ENCODE measurements at regions not wholly inside any gene's neighbourhood (a gene's known extent, or its start where the extent isn't known, plus 50 kb on each side); places are given as distances from the start of the nearest gene placed in this dataset.

DNA sequence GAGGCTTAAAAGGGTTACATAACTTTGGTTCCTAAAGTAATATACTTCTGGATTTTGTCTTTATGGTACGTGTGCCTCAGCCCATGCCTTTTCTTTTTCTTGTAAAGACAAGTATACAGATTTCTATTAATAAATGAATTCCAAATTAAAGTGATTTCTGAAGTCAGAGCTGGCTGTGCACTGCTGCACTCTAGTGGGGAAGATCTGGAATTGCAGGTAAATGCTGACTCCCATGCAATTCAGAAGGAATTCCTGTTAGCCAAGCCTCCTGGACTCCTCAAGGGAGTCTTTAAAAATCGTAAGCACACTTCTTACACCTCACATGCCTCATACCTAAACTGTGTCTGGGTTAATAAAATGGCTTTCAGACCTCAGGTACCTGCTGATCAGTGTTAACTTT, 118.4 kb upstream of the SLC7A1 start:
- DNase-seq (ENCODE audit: low read depth): no peak

DNA sequence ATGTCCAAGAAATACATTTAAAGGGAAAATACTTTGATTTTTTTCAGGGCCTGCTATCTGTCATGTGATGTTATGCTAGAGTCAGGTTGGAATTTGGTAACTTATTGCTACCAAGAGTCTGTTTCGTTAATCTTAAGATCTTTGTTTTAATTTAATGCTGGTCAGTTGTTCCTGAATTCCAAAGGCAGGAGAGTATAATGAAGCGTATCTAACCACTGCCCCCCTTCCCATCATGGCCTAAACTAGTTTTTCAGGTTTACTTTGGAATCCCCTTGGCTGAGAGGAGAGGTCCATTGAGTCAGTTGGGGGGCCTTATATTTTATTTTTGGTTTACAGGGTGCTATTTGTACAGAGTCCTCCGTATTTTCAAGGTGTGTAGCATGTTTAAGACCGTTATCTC, 116.3 kb upstream of the SLC7A1 start:
- DNase-seq (ENCODE audit: low read depth): no peak

DNA sequence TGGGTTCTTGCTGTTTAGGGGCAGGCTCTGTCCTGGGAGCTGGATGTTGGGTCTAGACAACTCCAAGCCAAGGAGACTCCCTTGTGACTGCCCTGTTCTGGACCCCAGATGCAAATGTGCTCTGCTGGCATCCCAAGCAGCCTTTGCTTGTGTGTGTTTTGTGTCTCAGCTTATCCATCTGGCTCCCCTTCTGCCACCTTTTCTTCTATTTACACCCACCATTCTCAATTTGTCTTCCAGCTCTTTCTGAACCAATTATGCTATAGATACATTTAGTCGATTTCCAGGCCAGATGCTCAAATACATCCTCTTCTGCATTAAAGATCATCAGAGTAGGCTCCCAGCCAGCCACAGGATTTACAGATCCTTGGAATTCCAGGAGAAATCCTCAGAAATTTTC, 115.0 kb upstream of the SLC7A1 start:
- DNase-seq (ENCODE audit: low read depth): no peak

DNA sequence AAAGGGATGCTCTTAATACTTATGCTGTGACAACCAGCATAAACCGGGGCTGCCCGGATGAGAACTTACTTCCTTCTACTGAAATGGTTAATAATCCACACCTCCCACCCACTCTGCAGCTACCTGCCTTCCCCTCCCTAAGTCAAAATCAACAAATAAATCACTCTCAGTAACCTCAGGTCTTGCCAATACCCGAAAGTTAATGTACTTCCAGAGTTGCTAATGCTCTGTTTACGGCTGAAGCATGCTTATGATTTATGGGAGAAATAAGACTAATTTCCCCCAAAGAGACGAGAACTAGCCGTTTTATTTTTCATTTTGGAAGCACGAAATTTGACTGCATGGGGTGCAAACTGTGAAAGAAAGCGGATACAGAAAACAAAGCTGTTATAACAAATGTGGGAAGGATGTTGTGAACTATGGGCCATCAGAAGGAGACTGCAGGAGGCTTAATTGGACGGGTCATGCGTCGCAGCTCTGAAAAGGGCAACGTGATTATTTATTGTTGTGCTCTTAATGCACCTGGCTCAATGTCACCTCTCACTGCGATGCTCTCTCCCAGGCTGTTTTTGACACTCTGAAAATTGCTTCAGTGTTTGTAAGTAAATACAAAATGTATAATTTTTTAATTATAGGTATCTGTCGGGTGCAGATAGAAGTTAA, 114.0 kb upstream of the SLC7A1 start:
- DNase-seq (ENCODE audit: low read depth): no peak

DNA sequence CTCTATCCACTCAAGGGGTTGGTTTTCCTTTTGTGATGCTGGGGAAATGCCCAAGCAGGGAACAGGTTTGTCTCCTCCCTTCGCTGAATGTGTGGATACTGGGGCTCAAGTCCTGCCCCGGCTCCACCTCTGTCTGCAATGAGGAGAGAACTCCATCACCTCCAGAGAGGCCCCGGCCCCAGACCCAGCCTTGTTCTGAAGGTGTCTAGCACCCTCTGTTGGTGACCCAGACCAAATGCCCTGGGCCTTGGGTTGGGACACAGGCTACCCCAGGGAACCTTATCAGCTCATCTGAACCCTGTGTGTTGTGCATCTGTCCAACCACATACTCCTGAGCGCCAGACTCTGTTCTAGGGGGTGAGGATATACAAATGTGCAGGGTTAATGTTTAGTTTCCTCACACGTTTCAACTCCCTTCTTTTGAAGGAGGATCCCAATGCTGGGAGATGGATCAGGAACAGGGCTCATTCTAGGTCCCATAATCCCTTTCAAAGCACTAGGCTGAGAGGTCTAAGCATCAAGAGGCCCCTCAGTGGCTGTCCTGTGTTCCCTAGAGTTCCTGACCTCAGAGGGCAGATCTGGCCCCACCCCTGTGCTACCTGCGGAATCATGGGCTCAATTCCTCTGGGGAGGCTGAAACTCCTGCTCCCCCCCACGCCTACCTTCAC, 112.5 kb upstream of the SLC7A1 start:
- DNase-seq (ENCODE audit: low read depth): peak; percentile 44

DNA sequence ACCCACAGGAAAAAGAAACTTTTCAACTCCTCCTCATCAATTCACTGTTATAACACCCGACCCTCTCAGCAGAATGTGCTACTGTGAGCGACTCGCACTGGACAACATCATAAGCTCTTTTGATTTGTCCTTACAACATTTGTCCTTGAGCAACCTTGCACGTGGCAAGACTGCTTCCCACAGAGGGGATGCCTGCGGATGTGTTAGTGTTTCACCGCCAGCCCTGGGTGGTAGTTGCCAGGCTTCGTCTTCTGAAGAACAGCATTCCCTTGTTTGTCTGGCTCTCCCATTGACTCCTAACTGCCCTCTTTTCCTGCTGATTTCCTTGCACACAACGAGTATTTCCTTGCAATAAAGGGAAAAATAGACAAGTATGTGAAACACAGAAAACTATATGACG, 111.4 kb upstream of the SLC7A1 start:
- DNase-seq (ENCODE audit: low read depth): no peak

DNA sequence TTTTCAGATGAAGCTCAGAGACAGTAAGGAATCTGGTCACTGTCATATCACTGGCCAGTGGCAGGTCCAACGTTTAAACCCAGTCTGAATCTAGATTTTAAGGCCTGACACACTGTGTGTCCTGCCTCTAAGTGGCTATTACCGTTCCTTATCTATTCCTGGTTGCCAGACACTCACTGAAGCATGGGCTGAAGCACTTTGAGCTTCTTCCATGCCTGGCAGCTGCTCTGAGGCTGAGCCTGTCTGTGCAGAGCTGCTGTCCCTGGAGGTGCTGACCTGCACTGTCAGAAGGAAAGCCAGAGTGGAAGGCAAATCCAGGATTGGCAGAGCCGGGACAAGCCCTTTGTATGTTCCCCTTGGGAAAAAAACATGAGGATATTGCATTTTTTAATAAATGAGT, 109.2 kb upstream of the SLC7A1 start:
- DNase-seq (ENCODE audit: low read depth): no peak

DNA sequence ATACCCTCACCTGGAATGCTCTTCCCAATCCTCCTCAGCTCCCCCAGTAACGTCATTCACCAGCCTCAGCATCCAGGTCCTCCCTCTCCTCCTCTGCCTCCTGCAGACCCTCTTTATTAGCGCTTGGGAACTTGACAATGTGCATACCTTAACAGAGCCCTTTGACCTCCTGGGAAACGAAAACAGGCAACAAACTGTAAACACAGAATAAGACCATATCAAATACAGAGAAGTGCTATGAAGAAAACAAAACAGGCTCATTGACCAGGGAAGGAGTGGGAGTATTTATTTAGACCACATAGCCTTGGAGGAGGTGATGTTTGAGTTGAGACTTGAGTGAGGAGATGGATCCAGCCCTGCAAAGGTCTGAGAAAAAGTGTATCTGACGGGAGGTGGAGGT, 107.9 kb upstream of the SLC7A1 start:
- DNase-seq (ENCODE audit: low read depth): no peak

DNA sequence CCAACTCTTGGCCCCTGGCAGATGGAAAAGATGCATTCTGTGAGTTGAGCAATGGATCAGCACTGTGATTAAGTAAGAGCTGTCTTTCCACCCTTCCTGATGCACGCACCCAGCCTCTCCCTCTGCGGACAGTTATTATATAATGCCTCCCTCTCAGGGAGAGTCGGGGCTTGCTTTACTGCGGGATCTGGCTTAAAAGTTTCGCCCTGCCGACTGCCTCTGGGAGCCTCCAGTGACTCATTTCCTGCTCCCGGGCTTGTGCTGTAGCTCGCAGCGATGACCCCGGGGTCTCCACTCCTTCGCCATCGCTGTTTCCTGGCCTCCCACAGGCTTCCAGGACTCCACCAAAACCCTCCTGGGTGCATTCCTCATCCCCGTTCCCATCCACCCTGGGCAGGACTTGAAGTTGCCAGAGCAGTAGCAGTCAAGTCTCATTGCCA, 107.4 kb upstream of the SLC7A1 start:
- DNase-seq (ENCODE audit: low read depth): peak; percentile 82

DNA sequence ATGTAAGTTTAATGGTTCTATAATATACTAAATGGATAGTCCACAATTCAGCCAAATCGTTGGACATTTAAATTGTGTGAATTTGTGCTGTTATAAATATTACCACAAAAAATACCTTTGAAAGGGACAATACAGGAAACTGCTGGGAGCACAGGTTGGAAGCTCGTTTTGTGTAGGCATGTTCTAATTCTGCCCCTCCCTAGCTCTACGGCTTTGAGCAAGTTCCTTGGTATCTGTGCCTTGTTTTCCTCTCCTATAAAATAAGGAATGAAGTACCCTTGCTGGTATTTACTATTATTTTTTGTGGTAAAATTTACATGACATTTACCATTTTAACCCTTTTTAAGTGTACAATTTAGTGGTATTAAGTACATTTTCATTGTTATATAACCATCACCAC, 102.6 kb upstream of the SLC7A1 start:
- no peak for DNase-seq (ENCODE audit: low read depth)

DNA sequence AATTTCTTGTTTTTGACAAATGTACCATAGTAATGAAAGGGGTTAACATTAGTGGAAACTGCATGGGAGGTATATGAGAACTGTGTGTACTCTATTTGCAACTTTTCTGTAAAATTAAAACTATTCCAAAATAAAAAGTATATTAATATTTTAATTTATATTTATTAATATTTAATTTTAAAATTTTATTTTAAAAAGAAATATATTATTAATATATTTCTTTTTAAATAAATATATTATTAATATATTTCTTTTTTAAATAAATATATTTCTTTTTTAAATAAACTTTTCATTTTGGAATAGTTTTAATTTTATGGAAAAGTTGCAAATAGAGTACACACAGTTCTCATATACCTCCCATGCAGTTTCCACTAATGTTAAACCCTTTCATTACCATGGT, 101.1 kb upstream of the SLC7A1 start:
- DNase-seq (ENCODE audit: low read depth): no peak

DNA sequence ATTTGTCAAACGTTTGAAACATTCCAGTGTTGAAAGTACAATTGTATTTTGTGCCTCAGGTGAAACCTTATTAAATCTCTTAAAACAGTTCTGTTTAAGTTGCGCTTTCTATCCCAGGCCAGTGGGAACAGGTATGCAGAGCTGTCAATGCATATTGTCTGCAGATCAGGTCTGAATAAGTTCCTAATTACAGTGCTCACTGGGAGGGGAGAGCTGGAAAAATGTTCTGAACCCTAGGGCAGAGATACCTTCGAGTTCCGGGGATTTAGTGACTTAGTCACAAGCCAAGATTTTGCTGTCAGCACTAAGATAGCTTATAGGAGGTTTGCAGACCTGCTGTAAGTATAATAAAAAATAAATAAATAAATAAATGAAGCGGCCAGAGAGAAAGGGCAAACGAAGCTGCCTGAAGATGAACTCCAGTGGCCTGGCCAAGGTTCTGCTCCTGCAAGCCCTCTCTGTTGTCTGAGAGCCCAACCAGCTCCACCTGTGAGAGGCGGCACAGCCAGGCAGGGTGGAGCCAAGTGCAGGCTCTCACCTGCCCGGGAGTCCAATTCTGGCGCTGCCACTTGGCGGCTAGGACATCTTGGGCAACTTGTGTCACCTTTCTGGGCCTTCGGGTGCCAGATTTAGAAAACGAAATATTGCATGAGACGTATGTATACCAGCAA, 97.9 kb upstream of the SLC7A1 start:
- DNase-seq (ENCODE audit: low read depth): no peak

DNA sequence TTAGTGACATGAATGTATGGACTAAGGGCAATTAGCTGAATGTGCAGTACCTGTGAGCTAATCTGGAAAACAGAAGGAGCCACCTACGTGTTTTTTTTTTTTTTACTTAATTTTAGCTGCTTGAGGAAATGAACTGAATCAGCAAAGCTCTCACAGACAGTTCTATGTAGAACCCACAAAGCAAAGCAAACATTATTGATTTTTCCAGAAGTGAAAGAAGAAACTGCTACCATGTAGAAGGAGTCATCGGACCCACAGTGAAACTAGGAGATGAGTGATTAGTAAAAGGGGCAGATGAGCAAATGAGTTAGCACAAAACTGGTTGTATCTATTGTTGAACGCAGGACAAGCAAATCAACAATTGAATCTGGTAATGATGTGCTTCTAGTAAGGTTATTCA, 94.1 kb upstream of the SLC7A1 start:
- DNase-seq (ENCODE audit: low read depth): no peak

DNA sequence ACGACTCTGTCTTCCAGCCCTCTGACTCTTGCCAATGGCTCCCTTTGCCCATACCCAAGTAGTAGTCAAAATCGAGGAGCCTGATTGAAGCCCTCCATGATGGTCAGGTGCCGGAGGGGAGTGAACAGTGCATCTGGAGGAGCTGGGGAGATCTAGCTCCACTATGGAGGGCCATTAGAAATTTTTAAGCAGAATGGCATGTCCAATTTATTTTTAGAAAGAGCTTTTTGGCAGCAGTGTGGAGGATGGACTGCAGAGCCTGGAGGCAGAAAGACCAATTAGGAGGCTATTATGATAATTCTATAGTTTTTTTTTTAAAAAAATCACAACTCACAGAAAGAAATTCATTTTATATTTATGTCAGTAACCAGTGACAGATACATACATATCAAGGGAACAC, 92.7 kb upstream of the SLC7A1 start:
- DNase-seq (ENCODE audit: low read depth): no peak

DNA sequence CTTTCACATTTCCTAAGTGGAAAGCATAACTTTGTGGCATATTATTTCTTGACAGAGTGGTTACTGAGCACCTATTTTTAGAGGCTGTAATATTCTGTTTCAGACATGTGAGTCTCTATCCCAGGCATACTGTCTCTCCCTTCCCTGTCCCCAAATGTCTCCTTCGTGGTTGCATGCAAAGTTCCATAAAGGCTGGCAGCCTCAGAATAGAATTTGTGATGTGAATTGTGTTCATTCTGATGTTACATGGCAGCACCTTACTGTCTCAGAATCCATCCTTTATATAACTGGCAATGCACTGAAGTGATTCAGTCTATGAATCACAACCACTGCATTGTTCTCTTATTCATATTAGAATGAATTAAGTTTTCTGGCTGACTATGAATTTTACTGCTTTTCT, 89.0 kb upstream of the SLC7A1 start:
- DNase-seq (ENCODE audit: low read depth): peak; percentile 33

DNA sequence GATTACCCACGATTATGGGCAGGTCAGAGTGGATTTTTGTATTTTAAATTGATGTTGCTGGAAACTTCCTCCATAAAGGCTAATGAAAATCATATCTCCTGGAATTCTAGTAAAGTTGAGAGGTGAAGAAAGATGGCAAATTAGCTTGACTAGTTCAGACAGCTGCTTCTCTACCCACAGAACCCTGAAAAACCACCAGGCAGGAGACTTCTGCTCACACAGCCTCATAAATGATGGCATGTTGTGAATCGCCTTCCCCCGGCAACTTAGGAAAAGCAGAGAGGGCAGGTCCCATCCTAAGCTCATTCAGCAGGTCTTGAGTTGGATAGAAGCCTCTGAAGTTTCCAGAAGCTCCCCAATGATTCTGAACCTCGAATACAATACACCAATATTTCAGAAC, 87.6 kb upstream of the SLC7A1 start:
- no peak for DNase-seq (ENCODE audit: low read depth)

DNA sequence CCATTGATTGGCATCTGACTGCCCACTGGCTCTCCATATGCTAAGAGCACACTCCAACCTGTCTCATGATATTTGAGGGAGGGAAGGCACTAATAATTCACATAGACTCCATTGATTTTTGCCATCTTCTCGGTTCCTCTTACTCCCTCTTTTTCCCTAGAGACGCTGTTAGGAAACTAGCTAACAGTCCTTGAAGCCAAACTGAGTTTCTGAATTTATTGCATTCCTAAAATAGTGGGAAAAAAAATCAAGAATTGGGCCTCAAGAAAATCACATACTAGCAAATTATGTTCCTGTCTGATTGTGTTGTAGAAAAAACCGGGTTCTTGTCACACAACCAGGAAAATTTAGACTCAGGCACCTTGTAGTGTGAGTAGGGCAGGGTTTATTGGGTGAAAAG, 86.4 kb upstream of the SLC7A1 start:
- no peak for DNase-seq (ENCODE audit: low read depth)

DNA sequence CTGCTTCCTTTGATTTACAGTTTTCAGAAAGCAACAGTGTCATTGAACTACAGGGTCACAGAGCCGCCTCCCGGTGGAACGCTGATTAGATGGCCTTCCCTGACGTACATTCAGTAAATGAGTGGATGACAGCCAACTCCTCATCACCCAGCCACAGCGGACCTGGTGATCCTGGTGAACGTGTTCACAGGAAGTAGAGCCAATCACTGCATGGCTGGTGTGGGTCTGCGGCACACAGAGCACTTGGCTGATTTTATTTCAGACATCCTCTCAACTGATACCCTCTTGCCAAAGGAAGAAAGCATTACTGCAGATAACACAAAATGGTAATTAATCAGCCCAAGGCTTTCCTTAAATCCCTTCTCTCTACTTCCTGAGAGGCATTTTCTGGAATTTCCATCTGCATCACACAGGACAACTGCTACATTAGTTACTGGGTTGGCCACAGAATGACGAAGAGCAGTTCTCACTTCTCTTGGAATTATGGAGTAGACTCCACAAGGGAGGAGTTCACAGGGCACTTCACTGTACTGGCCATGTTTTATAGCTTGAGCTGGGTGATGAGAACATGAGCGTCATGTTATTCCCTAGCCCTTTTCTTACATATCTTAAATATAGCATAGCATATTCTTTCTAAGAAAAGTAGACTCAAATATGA, 84.0 kb upstream of the SLC7A1 start:
- no peak for DNase-seq (ENCODE audit: low read depth)

DNA sequence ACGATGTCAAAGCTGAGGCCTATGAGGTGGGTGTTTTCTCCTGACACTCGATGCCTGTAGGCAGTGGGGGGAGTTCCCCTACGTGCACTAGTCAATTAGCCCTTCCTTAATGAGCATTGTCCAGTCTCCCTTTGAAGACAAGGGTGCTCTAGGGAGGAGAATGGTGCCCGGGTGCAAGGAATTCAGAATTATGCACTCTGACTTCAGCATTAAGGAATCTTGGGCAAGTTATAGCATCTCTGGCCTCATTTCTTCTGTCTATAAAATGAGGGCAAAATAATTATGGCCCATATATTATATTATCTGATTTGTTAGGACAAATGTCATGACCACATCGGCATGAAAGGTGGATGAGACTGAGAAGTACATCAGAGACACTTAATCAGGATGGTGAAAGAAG, 82.1 kb upstream of the SLC7A1 start:
- no peak for DNase-seq (ENCODE audit: low read depth)

DNA sequence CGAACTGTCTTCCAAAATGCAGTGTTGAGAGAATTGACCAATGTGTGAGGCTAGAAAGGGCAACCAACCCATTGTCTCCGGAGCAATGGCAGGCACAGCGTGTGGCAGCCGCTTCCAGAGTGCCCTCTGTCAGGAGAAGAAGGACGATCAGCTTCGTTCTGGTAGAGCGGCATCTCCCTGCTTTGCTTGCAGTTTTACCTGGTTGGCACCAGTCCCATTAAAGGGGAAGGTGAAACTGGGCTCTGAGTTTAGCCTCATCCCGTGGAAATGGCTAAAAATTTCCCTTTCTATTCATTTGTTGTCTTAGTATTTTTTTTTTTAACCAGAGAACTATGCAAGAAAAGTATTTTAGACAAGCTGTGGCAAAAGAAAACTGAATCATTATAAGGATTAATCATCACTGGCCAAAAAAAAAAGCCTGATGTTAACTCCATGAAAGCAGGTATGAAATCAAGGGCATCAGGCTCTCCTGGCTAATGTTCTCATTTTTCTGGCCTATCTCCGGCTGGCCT, 81.5 kb upstream of the SLC7A1 start:
- no peak for DNase-seq (ENCODE audit: low read depth)

DNA sequence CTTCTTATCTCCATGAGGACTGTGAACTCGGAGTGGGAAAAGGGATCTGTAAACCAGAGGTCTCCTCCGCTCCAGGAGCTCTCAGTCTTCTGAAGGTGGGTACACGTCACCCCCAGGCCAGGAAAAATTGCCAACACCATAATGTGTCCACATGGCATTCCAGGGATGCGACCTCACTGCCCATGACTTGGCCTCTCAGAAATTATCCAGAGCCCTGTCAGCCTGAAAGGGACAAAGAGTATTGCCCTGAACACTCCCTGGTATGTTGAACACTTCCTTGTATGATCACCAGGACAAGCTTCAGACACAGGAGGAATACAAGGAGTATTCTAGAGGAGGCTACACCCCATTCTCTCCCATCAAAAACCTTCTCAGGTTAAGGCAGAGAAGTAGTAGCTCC, 81.0 kb upstream of the SLC7A1 start:
- DNase-seq (ENCODE audit: low read depth): no peak

DNA sequence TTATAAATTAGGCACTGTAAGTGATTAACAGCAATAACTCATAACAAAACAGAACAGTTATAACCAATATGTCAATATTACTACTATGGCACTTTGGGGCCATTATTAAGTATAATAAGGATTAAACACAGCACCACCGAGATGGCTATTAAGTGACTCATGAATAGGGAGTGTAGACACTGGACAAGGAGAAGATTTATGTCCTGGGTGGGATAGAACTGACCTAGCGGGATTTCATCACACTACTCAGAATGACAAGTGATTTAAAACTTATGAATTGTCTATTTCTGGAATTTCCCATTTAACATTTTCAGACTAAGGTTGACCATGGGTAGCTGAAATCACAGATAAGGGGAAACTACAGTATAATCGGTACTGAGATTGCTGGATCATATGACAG, 79.0 kb upstream of the SLC7A1 start:
- no peak for DNase-seq (ENCODE audit: low read depth)

DNA sequence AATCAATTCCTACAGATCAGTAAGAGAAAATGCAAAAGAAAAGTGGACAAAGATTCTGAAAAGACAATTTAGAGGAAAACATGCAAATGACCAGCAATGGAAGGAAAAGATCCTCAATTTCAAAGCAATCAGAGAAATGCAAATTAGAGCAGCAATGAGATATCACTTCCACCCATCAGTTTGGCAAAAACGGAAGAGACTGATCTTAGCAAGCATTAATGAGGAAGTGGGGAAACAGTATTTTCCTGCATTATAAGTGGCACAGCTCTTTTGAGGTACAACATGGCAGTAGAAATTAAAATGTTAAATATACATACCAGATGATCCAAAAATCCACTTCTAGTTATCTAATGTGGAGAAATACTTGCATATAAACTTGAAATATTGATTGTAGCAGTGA, 69.1 kb upstream of the SLC7A1 start:
- DNase-seq (ENCODE audit: low read depth): no peak

Measured in Daoy (cell line).